Neuronal stem cell (in vitro differentiated cells): ENCODE measurements at regions not wholly inside any gene's neighbourhood (a gene's known extent, or its start where the extent isn't known, plus 50 kb on each side); places are given as distances from the start of the nearest gene placed in this dataset.
"Not testable (repeated sequence)": the region's sequence is repeated elsewhere in the genome, so short reads cannot be mapped to it uniquely, and the experiment has no call there.

Source experiments
- DNase-seq: peaks from one replicate; pipeline ENCODE4 v3.0.0-alpha.2; 2013; ENCODE audit warnings: low spot score
- H2AFZ ChIP-seq: one replicate; pipeline ENCODE4 v1.6.1; 2013; ENCODE audit warnings: mild to moderate bottlenecking, low read length, inconsistent platforms
- H2AK5ac ChIP-seq: 2 replicates; pipeline ENCODE4 v1.6.1; 2013; ENCODE audit warnings: low read depth, mild to moderate bottlenecking, inconsistent platforms, low read length, moderate library complexity, mixed read lengths
- H2BK120ac ChIP-seq: 2 replicates; pipeline ENCODE4 v1.6.1; 2013; ENCODE audit warnings: low read depth, mild to moderate bottlenecking, inconsistent platforms, low read length, moderate library complexity, mixed read lengths
- H2BK12ac ChIP-seq: one replicate; pipeline ENCODE4 v1.6.1; 2013; ENCODE audit warnings: low read length, inconsistent platforms
- H2BK15ac ChIP-seq: 2 replicates; pipeline ENCODE4 v1.6.1; 2013; ENCODE audit warnings: mild to moderate bottlenecking, low read length, inconsistent platforms, mixed read lengths
- H2BK5ac ChIP-seq: one replicate; pipeline ENCODE4 v1.6.1; 2013; ENCODE audit warnings: inconsistent platforms, mild to moderate bottlenecking, low read length, moderate library complexity
- H3K14ac ChIP-seq: one replicate; pipeline ENCODE4 v1.6.1; 2013; ENCODE audit warnings: low read length, inconsistent platforms
- H3K18ac ChIP-seq: 2 replicates; pipeline ENCODE4 v1.6.1; 2013; ENCODE audit warnings: low read length, inconsistent platforms
- H3K23ac ChIP-seq: 2 replicates; pipeline ENCODE4 v1.6.1; 2013; ENCODE audit warnings: low read depth, mild to moderate bottlenecking, mixed read lengths, low read length, inconsistent platforms; ENCODE audit not compliant: poor library complexity
- H3K27ac ChIP-seq: replicated peaks from 3 replicates; pipeline ENCODE4 v1.5.1; 2013; ENCODE audit warnings: low read length, inconsistent platforms
- H3K27me3 ChIP-seq, 3 experiments: 2 replicates each; pipeline ENCODE4 v1.6.1; 2013; ENCODE audit warnings: low read length in 3 of 3, mild to moderate bottlenecking in 2 of 3, inconsistent platforms in 1 of 3, low read depth in 1 of 3, mixed read lengths in 1 of 3, moderate library complexity in 1 of 3; ENCODE audit not compliant: control insufficient read depth in 3 of 3, insufficient read depth in 3 of 3
- H3K36me3 ChIP-seq, 2 donors: replicated peaks in 1 of 2; 2 replicates each; pipeline ENCODE4 v1.6.1; 2013; ENCODE audit warnings: low read length in 2 of 2; ENCODE audit not compliant: control insufficient read depth in 2 of 2, insufficient read depth in 2 of 2
- H3K4ac ChIP-seq: 2 replicates; pipeline ENCODE4 v1.6.1; 2013; ENCODE audit warnings: inconsistent platforms, mild to moderate bottlenecking, low read length, moderate library complexity
- H3K4me1 ChIP-seq, 2 donors: 1 replicate in 1 of 2; 2 replicates in 1 of 2; pipeline ENCODE4 v1.6.1; 2013; ENCODE audit warnings: low read length in 2 of 2, low read depth in 1 of 2; ENCODE audit not compliant: control insufficient read depth in 2 of 2, insufficient read depth in 1 of 2
- H3K4me2 ChIP-seq: one replicate; pipeline ENCODE4 v1.6.1; 2013; ENCODE audit warnings: mild to moderate bottlenecking, low read length, inconsistent platforms; ENCODE audit not compliant: insufficient read depth, poor library complexity, severe bottlenecking
- H3K4me3 ChIP-seq, 2 donors: 2 replicates each; pipeline ENCODE4 v1.5.1; 2013; ENCODE audit warnings: low read length in 2 of 2, mild to moderate bottlenecking in 2 of 2, inconsistent platforms in 1 of 2, moderate library complexity in 1 of 2
- H3K79me1 ChIP-seq: one replicate; pipeline ENCODE4 v1.6.1; 2013; ENCODE audit warnings: low read depth, mild to moderate bottlenecking, inconsistent platforms, low read length, moderate library complexity
- H3K9ac ChIP-seq: one replicate; pipeline ENCODE4 v1.6.1; 2013; ENCODE audit warnings: mild to moderate bottlenecking, low read depth, low read length, inconsistent platforms; ENCODE audit not compliant: poor library complexity
- H3K9me3 ChIP-seq, 2 donors: replicated peaks in 1 of 2; 2 replicates each; pipeline versions ENCODE3 to v1.6.1; 2013; ENCODE audit warnings: low read length in 2 of 2, mild to moderate bottlenecking in 2 of 2, inconsistent platforms in 1 of 2, low read depth in 1 of 2, mixed read lengths in 1 of 2, moderate library complexity in 1 of 2; ENCODE audit not compliant: control insufficient read depth in 2 of 2, insufficient read depth in 1 of 2
- H4K8ac ChIP-seq: one replicate; pipeline ENCODE4 v1.6.1; 2013; ENCODE audit warnings: low read depth, mild to moderate bottlenecking, inconsistent platforms, low read length, moderate library complexity
- H4K91ac ChIP-seq: one replicate; pipeline ENCODE4 v1.6.1; 2013; ENCODE audit warnings: low read length, low read depth, mild to moderate bottlenecking, inconsistent platforms; ENCODE audit not compliant: poor library complexity
- WGBS, 2 donors: extraction: QIAGEN DNeasy Blood & Tissue Kit; methylation state at CpG; one replicate each; pipeline ENCODE4 v1.1.7; 2013; ENCODE audit warnings: missing lambda C conversion rate in 2 of 2, mixed read lengths in 1 of 2; ENCODE audit not compliant: insufficient read length in 2 of 2, insufficient replicate concordance in 1 of 2; ENCODE audit errors: extremely low coverage in 2 of 2; 5-methylcytosine and 5-hydroxymethylcytosine counted together

DNA sequence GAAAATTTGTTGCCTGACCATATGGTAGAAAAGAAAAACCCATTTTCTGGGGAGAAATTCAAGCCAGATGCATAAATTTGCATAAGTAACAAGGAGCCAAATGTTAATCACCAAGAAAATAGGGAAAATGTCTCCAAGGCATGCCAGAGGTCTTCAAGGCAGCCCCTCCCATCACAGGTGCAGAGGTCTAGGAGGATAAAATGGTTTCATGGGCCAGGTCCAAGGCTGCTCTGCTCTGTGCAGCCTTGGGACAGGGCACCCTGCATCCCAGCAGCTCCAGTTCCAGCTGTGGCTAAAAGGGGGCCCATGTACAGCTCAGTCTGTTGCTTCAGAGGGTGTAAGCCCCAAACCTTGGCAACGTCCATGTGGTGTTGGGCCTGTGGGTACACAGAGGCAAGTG is 200.0 kb downstream of the LARP7 start:
- Histone ChIP-seq H2AFZ (no peak overlapping the region), H3K27me3 (no peaks in the 10 kb centered on the region), H3K36me3 (no peaks in the 10 kb centered on the region), H3K18ac (no peak overlapping the region), H3K79me1 (no peaks in the 10 kb centered on the region), H2BK12ac (no peak overlapping the region), H3K14ac (no peak overlapping the region), H2BK15ac (no peak overlapping the region), H2BK120ac (no peak overlapping the region), H3K4me2 (no peak overlapping the region), H3K9me3 (peaks cover 6 to 7% of the 10 kb centered on the region in 2 donors), H3K9ac (no peak overlapping the region), H4K91ac (no peak overlapping the region), H3K4ac (no peak overlapping the region), H3K4me1 (no peaks in the 10 kb centered on the region), H3K4me3 (no peak overlapping the region), H4K8ac (no peak overlapping the region), H3K27ac (no peak overlapping the region), H3K23ac (no peak overlapping the region), H2AK5ac (no peak overlapping the region), H2BK5ac (no peak overlapping the region)
- WGBS, 2 donors, result no CpG with 5 or more reads among the region's 1 CpG
- no peak for DNase-seq

DNA sequence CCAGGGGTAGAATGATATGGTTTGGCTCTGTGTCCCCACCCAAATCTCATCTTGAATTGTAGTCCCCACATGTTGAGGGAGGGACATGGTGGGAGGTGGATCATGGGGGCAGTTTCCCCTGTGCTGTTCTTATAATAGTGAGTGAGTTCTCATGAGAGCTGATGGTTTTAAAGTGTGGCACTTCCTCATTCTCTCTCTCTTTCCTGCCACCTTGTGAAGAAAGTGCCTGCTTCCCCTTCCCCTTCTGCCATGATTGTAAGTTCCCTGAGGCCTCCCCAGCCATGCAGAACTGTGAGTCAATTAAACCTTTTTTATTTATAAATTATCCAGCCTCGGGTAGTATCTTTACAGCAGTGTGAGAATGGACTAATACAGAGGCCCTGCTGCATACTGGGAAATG is 201.1 kb downstream of the LARP7 start:
- H2BK120ac ChIP-seq, H2AFZ ChIP-seq, H3K23ac ChIP-seq, H3K4ac ChIP-seq, H2BK5ac ChIP-seq, DNase-seq, H3K36me3 ChIP-seq, H4K91ac ChIP-seq, H3K79me1 ChIP-seq, H2AK5ac ChIP-seq, H3K4me3 ChIP-seq, H2BK12ac ChIP-seq, H4K8ac ChIP-seq, H3K9me3 ChIP-seq, H3K9ac ChIP-seq, H3K4me2 ChIP-seq, H2BK15ac ChIP-seq, H3K18ac ChIP-seq, H3K27ac ChIP-seq, H3K4me1 ChIP-seq, H3K27me3 ChIP-seq, H3K14ac ChIP-seq: not testable (repeated sequence)
- WGBS, 2 donors, result no CpG with 5 or more reads among the region's 1 CpG

DNA sequence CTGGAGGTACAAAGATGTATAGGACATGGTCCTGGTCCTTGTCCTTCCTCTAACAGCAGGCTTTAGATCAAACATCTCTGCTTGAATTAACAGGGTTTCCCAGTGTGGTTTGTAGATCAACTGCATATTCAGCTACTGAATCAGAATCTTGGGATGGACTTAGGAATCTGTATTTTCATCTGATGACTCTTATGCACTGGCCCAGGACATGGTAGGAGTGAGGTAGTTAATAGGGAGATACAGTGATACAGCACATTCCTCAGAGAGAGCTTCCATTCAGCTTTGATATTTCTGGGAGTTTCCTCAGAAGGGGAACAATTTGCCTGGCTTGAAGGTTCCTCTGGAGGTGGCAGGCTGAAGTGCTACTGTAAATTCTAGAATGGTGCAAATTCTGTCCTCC is 203.1 kb downstream of the LARP7 start:
- Histone ChIP-seq H3K27ac (no peak overlapping the region), H3K27me3 (no peaks in the 10 kb centered on the region), H3K36me3 (no peaks in the 10 kb centered on the region), H3K14ac (no peak overlapping the region), H3K9ac (no peak overlapping the region), H3K4ac (no peak overlapping the region), H3K4me1 (no peaks in the 10 kb centered on the region), H3K9me3 (peaks cover 6 to 7% of the 10 kb centered on the region in 2 donors), H4K8ac (peak overlapping the region; percentile 29), H2AFZ (no peak overlapping the region), H2BK120ac (no peak overlapping the region), H4K91ac (no peak overlapping the region), H2BK15ac (no peak overlapping the region), H3K18ac (no peak overlapping the region), H3K79me1 (no peaks in the 10 kb centered on the region), H3K4me2 (no peak overlapping the region), H2BK5ac (no peak overlapping the region), H2BK12ac (no peak overlapping the region), H3K23ac (no peak overlapping the region), H3K4me3 (no peak overlapping the region), H2AK5ac (no peak overlapping the region)
- DNase-seq, result no peak

DNA sequence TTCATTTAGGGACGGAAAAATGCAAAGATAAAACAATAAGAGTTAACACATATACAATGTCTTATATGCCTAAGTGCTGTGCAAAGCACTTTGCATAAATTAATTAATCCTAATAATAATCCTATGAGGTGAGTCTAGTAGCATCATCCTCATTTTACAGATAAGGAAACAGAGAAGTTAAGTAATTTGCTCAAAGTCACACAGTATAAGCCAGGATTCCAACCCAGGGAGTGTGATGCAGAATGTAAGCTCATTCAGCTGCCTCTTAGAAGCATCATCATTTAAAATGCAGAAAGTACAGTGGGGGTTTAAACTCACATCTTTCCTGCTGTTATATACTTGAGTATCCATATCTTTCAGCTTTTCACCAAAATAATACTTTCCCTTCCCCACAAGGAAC is 203.7 kb downstream of the LARP7 start:
- no peak overlapping the region for H3K18ac ChIP-seq
- H3K9ac ChIP-seq, result no peak overlapping the region
- H3K4me3 ChIP-seq, result no peak overlapping the region
- WGBS, 2 donors, result no CpG with 5 or more reads among the region's 1 CpG
- H3K36me3 ChIP-seq, result no peaks in the 10 kb centered on the region
- peaks cover 6 to 7% of the 10 kb centered on the region in 2 donors for H3K9me3 ChIP-seq
- H2BK120ac ChIP-seq, result no peak overlapping the region
- no peak overlapping the region for H2AFZ ChIP-seq
- H3K27ac ChIP-seq, result no peak overlapping the region
- H3K23ac ChIP-seq, result no peak overlapping the region
- no peak overlapping the region for H3K4ac ChIP-seq
- no peak overlapping the region for H4K8ac ChIP-seq
- H2BK5ac ChIP-seq, result no peak overlapping the region
- no peak overlapping the region for H2BK15ac ChIP-seq
- no peak overlapping the region for H3K14ac ChIP-seq
- no peak overlapping the region for H3K4me2 ChIP-seq
- DNase-seq, result no peak
- H4K91ac ChIP-seq, result no peak overlapping the region
- H3K4me1 ChIP-seq, result no peaks in the 10 kb centered on the region
- H3K79me1 ChIP-seq, result no peaks in the 10 kb centered on the region
- no peak overlapping the region for H2BK12ac ChIP-seq
- H3K27me3 ChIP-seq, result no peaks in the 10 kb centered on the region
- H2AK5ac ChIP-seq, result no peak overlapping the region
